H54 (cell line): ENCODE measurements at regions not wholly inside any gene's neighbourhood (a gene's known extent, or its start where the extent isn't known, plus 50 kb on each side); places are given as distances from the start of the nearest gene placed in this dataset.

Experiments
- DNase-seq: peaks from one replicate; pipeline ENCODE4 v3.0.0; 2011; ENCODE audit warnings: low spot score, mixed read lengths; ENCODE audit not compliant: insufficient read length
- FAIRE-seq: peaks from 3 replicates; lab custom pipeline; 2011; peaks lifted over from hg19 to GRCh38; lab: Jason Lieb, UNC
- POLR2A ChIP-seq: IDR thresholded peaks from 2 replicates; pipeline ENCODE4 v1.6.1; 2011; ENCODE audit warnings: low read depth, mild to moderate bottlenecking, low read length

GRCh38 chr3:127106456-127106855 is 86.5 kb upstream of the PRR23E start:
- FAIRE-seq (no peak), DNase-seq (no peak)
- no peak for TF ChIP-seq POLR2A

DNA sequence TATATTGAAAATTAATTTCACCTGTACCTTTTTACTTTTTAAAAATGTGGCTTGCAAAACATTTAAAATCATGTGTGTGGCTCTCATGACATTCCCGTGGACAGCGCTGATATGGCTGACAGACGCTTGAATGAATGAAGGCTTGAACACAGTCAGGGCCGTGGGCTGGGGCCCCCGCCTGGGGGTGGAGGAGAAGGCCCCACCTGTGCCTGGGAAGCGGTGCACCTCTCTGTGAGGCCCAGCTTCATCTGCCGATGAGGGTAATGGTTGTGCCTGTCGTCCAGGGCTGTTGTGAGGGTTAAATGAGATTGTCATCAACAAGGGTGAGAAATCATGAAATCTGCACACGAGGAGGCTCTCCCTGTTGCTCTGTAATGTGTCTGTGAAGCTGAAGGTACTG is 85.9 kb upstream of the PRR23E start:
- FAIRE-seq = no peak
- no peak for TF ChIP-seq POLR2A
- no peak for DNase-seq

GRCh38 chr3:127107491-127108375 is 85.2 kb upstream of the PRR23E start:
- FAIRE-seq = no peak
- TF ChIP-seq POLR2A = no peak
- no peak for DNase-seq

DNA sequence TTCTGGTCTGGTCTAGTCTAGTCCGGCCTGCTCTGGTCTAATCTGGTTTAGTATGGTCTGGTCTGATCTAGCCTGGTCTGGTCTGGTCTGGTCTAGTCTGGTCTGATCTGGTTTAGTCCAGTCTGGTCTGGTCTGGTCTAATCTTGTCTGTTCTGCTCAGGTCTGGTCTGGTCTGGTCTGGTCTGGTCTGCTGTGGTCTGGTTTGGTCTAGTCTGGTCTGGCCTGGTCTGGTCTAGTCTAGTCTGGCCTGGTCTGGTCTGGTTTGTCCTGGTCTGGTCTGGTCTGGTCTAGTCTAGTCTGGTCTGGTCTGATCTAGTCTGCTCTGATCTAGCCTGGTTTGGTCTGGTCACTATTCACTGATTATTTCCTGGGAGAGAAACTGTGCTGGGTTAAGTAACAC is 84.1 kb upstream of the PRR23E start:
- no peak for TF ChIP-seq POLR2A
- DNase-seq (no peak), FAIRE-seq (no peak)

DNA sequence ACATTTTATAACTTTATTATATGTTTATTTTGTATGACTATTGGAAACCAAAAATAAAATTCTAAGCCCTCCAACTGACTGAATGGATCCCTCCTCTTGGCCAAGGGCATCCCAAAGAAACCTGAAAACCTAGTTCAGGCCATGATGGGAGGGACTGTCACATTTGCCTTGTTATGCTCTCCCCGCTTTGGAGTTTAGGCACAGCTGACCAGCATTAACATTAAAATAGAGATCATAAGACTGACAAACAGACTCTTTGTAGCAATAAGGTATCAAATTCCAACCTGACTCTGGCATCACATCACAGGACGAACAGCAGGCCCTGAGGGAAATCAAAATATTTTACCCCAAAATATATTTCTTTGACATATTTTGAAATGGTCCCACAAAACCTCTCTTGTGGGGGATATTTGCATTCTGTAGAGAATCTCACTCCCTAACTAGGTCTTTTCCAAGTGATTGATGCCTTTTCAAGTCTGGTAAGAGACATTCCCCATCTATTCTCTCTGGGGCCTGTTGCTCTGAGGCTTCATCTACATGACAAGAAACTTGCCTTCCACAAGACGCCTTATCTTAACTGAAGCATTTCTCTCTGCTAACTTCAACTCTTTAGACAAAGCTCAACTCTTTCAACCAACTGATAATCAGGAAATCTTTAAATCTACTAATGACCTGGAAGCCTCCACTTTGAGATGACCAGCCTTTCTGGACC is 81.8 kb upstream of the PRR23E start:
- FAIRE-seq (no peak), DNase-seq (no peak)
- TF ChIP-seq POLR2A = no peak

DNA sequence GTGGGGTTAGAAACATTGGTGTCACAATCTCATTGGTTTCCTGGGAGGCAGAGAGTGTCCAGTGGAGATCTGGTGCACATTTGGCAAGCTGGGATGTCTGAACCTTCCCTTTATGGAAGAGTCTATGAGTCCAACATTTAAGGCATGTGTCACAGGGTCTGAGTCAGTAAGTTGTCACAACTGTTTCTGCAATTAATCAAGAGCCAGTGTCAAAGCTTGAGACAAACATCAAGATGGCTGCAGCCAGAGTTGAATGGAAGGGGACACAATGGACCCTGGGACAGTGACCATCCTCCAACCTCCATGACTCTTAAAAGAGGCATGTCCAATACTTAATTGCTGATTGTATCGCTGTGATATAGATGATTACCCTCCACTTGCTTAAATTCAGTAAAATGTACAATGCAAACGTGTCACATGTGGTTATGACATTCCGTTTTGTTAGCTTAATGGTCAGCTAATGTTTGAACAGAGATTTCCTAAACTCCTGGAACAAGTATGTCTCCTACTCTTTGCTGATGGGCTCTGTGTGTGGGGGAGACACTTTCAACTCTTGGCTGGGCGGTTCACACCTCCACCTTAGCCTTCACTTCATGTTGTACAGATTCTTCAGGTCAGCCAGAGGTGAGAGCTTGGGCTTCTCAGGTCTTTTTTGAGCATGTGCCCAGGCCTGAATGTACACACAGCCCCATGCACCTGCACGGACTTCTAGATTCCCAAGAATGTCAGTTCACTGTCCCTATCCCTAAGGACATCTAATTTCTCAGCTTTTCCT is 79.9 kb upstream of the PRR23E start:
- no peak for FAIRE-seq
- no peak for DNase-seq
- TF ChIP-seq POLR2A = no peak

DNA sequence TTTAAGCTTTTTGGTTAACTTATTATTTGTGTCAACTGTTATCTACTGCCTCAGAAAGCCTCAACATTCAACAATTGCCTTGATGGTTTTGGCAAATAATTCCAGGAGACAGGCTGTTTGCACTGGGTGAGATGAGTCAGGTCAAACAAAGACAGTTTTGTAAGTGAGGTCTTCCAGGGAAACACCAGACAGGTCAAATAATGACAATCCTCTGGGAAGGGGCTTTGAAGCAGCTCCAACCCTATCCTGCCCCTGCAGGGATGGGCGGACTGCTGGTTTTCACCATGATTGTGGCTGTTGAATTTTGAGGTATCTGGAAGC is 79.4 kb upstream of the PRR23E start:
- no peak for FAIRE-seq
- DNase-seq = no peak
- no peak for TF ChIP-seq POLR2A

- no peak for FAIRE-seq
- no peak for TF ChIP-seq POLR2A
- no peak for DNase-seq
Observed at GRCh38 chr3:127114337-127115070, 78.4 kb upstream of the PRR23E start.

DNA sequence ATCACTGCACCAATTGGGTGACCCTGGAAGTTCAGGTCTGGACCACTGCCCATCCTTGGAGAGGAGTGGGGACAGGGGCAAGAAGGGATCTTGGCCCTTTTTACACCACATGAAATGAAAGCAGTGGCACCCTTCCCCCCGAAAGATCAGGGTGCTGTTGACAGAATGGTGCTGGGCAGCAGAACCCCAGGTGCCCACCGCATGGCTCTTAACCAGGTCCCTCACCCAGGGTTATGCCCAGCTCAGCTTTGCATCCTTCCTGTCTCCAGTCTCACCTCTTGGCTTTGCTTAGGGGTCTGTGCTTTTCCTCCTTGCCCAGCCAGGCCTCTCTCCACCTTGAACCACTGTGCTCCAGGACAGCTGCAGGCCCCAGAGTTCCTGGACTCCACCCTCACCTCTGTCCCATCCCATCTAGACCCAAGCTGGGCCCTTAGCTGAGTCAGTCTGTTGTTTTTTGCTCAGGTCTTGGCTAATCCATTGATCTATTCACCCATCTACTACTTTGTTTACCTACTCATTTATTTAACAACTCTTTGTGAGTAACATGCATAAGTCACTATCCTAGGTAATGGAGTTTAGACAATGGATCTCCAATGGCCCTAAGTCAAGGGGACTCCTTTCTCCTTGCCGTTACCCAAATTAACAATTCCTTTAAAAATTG is 77.1 kb upstream of the PRR23E start:
- FAIRE-seq = no peak
- no peak for DNase-seq
- TF ChIP-seq POLR2A = no peak

GRCh38 chr3:127118366-127118765 is 74.6 kb upstream of the PRR23E start:
- FAIRE-seq = no peak
- TF ChIP-seq POLR2A = no peak
- no peak for DNase-seq

- no peak for TF ChIP-seq POLR2A
- no peak for DNase-seq
- FAIRE-seq = no peak
Observed at GRCh38 chr3:127119693-127120464, 73.1 kb upstream of the PRR23E start.
